ENCODE measurements at regions not wholly inside any gene's neighbourhood (a gene's known extent, or its start where the extent isn't known, plus 50 kb on each side); places are given as distances from the start of the nearest gene placed in this dataset.

DNA sequence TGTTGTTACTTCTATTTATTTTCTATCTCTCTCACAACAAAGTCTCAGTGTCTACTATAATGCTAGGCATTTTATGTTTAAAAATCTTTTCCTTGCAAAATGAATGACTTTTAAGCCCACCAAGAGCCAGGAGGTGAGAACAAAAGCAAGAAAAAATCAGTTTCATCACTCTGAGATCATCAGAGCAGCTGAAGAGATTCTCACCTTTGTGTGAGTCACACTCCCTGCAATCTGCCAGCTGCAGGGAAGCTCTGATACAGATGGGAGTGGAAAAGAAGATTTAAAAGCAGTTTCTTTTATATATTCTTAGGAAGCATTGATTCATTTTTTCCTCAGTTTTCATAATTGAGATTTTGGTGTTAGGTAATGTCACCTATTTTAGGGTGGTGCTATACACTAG, 107.6 kb downstream of the LHX9 start:
- Histone ChIP-seq H3K4me1 (no peaks in the 10 kb centered on the region), H3K27ac (no peak overlapping the region), H3K36me3 (replicated peaks in 1 of 2; ENCODE audit: insufficient read depth in 1 of 2, low read depth in 2 of 2) (no peaks in the 10 kb centered on the region), H3K9me3 (no peaks in the 10 kb centered on the region), H3K4me3 (no peak overlapping the region), H3K27me3 (no peaks in the 10 kb centered on the region)
- intact Hi-C loops (cut with DNase I) = no loop called here
- TF ChIP-seq CTCF (IDR thresholded peaks at IDR 0.05) = no peak
- TF ChIP-seq POLR2A (IDR thresholded peaks at IDR 0.05) = no peak
- ATAC-seq (no peak), DNase-seq (peak in 1 of 4 donors; percentile 10)

DNA sequence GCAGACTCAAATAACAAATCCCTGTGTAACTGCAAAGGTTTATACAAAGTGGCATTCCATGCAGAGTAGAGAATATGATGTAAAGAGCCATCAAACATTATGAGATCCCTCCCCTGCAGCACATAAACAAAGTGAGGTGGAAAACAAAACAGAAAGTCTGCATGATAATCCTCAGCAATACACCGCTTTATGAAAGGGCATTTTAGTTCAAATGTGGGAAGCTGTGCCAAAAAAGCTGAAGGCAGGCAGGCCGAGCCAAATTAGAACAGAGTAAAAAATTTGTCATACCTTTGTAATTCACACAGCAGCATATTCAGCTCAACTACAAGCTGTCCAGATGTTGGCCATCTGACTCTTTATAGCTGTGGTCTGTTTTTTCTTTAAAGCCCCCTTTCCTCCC, 113.5 kb downstream of the LHX9 start:
- DNase-seq = peak in 3 of 4 donors; percentile 12 to 32 (median 19)
- Histone ChIP-seq H3K36me3 (replicated peaks in 1 of 2; ENCODE audit: insufficient read depth in 1 of 2, low read depth in 2 of 2) (no peaks in the 10 kb centered on the region), H3K9me3 (no peaks in the 10 kb centered on the region), H3K27ac (peak overlapping the region in 1 of 4 donors; percentile 46), H3K4me1 (peaks cover 15% of the 10 kb centered on the region), H3K4me3 (no peak overlapping the region), H3K27me3 (no peaks in the 10 kb centered on the region)
- intact Hi-C loops (cut with DNase I) = no loop called here
- peak; percentile 53 for ATAC-seq
- WGBS, 2 donors = 10 to 14% methylated on average over 2 of the region's 2 CpGs
- TF ChIP-seq CTCF (IDR thresholded peaks at IDR 0.05) (no peak), POLR2A (IDR thresholded peaks at IDR 0.05) (no peak)

- peak overlapping the region in 1 of 4 donors; percentile 46 for H3K27ac ChIP-seq
- no peak overlapping the region for H3K4me3 ChIP-seq
- no peak for ATAC-seq
- H3K36me3 ChIP-seq (replicated peaks in 1 of 2; ENCODE audit: insufficient read depth in 1 of 2, low read depth in 2 of 2) = no peaks in the 10 kb centered on the region
- no peaks in the 10 kb centered on the region for H3K27me3 ChIP-seq
- intact Hi-C loops (cut with DNase I) = no loop called here
- H3K4me1 ChIP-seq = peaks cover 15% of the 10 kb centered on the region
- no peak for DNase-seq
- TF ChIP-seq CTCF (IDR thresholded peaks at IDR 0.05) (no peak), POLR2A (IDR thresholded peaks at IDR 0.05) (no peak)
- H3K9me3 ChIP-seq = no peaks in the 10 kb centered on the region
Measured at GRCh38 chr1:198031086-198031485, 113.9 kb downstream of the LHX9 start.

DNA sequence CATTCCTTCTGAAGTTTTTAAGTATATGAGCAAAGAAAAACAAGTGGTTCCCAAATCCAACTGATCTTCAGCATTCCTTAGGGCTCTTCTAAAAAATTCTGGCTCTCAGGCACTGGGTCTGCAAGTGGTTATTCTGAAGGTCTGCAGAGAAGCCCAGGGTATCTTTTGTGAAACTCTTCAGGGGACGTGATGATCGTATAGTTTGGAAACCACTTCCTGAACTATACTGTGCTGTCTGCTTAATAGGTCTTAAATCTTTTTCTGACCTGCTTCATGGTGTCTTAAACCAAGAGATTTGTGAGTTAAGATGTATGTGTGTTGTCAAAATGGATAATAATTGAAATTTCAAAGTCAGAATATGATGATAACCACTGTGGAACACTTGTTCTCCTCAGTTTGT, 115.5 kb downstream of the LHX9 start:
- Histone ChIP-seq H3K27me3 (no peaks in the 10 kb centered on the region), H3K27ac (no peak overlapping the region), H3K4me3 (no peak overlapping the region), H3K4me1 (peaks cover 15% of the 10 kb centered on the region), H3K9me3 (no peaks in the 10 kb centered on the region), H3K36me3 (replicated peaks in 1 of 2; ENCODE audit: insufficient read depth in 1 of 2, low read depth in 2 of 2) (no peaks in the 10 kb centered on the region)
- ATAC-seq (no peak), DNase-seq (no peak)
- WGBS, 2 donors = 57 to 78% methylated on average over 2 of the region's 2 CpGs
- intact Hi-C loops (cut with DNase I) = no loop called here
- no peak for TF ChIP-seq CTCF (IDR thresholded peaks at IDR 0.05)
- TF ChIP-seq POLR2A (IDR thresholded peaks at IDR 0.05) = no peak

GRCh38 chr1:198040880-198041279, 115.9 kb upstream of the NEK7 start:
- TF ChIP-seq POLR2A (IDR thresholded peaks at IDR 0.05) = no peak
- no peak for TF ChIP-seq CTCF (IDR thresholded peaks at IDR 0.05)

More at GRCh38 chr1:198040880-198041279, 115.9 kb upstream of the NEK7 start:
- DNase-seq = no peak
- H3K4me1 ChIP-seq = no peaks in the 10 kb centered on the region
- WGBS, 2 donors = 85 to 87% methylated on average over 2 of the region's 2 CpGs
- H3K27ac ChIP-seq = no peak overlapping the region
- no peaks in the 10 kb centered on the region for H3K36me3 ChIP-seq (replicated peaks in 1 of 2; ENCODE audit: insufficient read depth in 1 of 2, low read depth in 2 of 2)
- ATAC-seq = no peak
- H3K9me3 ChIP-seq = no peaks in the 10 kb centered on the region
- H3K27me3 ChIP-seq = no peaks in the 10 kb centered on the region
- intact Hi-C loops (cut with DNase I) = no loop called here
- no peak overlapping the region for H3K4me3 ChIP-seq

Data from body of pancreas (tissue), 4 donors.